ENCODE measurements at regions not wholly inside any gene's neighbourhood (a gene's known extent, or its start where the extent isn't known, plus 50 kb on each side); places are given as distances from the start of the nearest gene placed in this dataset.

GRCh38 chr6:786946-787763 lies 94.2 kb upstream of the EXOC2 start:
- no peak overlapping the region for H3K27ac Mint-ChIP-seq (ENCODE audit: unreplicated experiment)
- intact Hi-C loops (cut with micrococcal nuclease; ENCODE audit: unreplicated experiment): loop anchor here (2.0 kb wide), 2 partner anchors 64 to 194 kb away; no protein-coding TSS in a partner anchor
- Histone ChIP-seq H3K4me1 (no peaks in the 10 kb centered on the region), H3K4me3 (ENCODE audit: low read depth, low read length) (no peak overlapping the region), H3K27me3 (replicated peaks; ENCODE audit: control insufficient read depth, insufficient read depth, low read length) (no peaks in the 10 kb centered on the region), H3K9me3 (no peaks in the 10 kb centered on the region), H3K36me3 (ENCODE audit: control insufficient read depth, insufficient read depth, low read length) (no peaks in the 10 kb centered on the region)
- ChIA-PET CTCF (no interaction called here), POLR2A (no interaction called here)
- H3K4me1 Mint-ChIP-seq (ENCODE audit: low read depth, unreplicated experiment): no peaks in the 10 kb centered on the region
- BruUV-seq (replicated peaks): no TSS peak
- TF ChIP-seq CTCF (IDR thresholded peaks at IDR 0.05; ENCODE audit: insufficient read depth in 1 of 2, low read depth in 1 of 2, low read length in 1 of 2, severe bottlenecking in 1 of 2, unreplicated experiment in 1 of 2): peak; percentile 31 to 47
- H3K9me3 Mint-ChIP-seq (ENCODE audit: unreplicated experiment): no peaks in the 10 kb centered on the region
- H3K27me3 Mint-ChIP-seq (ENCODE audit: insufficient read depth, unreplicated experiment): peaks cover 6% of the 10 kb centered on the region
- peak in 1 of 2 experiments; percentile 24 for DNase-seq
- H3K36me3 Mint-ChIP-seq (ENCODE audit: insufficient read depth, unreplicated experiment): no peaks in the 10 kb centered on the region
- no peak overlapping the region for H3K4me3 Mint-ChIP-seq (ENCODE audit: unreplicated experiment)

DNA sequence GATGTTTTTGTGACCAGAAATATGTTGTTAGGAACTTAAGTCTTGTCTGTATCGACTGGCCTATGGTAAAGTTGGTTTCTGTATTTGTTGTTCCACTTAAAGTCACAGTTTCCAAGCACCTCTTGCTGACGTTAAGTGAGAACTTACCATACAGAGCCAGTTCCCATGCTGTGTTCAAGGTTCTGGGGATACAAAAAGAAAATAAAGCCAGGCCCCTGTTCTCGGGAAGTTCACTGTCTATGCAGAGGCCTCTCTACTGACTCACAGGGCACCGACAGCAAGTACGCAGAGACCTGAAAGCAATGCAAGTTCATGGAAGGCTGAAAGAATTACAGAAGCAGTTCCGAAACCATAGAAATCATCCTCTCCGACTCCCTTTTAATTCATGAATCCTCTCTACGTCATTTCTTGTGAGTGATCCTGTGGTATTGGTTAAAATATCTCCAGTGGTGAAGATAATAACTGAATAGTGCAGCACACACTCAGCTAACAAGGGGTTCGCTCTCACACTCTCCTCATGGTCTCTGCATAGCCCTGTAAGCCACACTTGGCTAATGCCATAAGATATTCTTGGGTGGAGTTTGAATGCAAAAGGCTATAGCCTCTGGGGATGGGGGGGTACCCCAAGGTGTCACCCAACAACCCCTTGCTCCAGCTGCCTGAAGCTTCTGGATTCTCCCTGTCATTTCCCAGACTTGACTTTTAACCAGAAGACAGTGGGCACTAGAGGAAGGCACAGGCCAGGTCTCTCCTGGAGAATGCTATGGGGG lies 91.2 kb upstream of the EXOC2 start:
- Mint-ChIP-seq H3K36me3 (ENCODE audit: insufficient read depth, unreplicated experiment) (no peaks in the 10 kb centered on the region), H3K9me3 (ENCODE audit: unreplicated experiment) (no peaks in the 10 kb centered on the region), H3K4me3 (ENCODE audit: unreplicated experiment) (no peak overlapping the region), H3K27ac (ENCODE audit: unreplicated experiment) (no peak overlapping the region), H3K4me1 (ENCODE audit: low read depth, unreplicated experiment) (peaks cover 6% of the 10 kb centered on the region), H3K27me3 (ENCODE audit: insufficient read depth, unreplicated experiment) (peaks cover 7% of the 10 kb centered on the region)
- no peak for DNase-seq
- no peaks in the 10 kb centered on the region for H3K9me3 ChIP-seq
- no peak for TF ChIP-seq CTCF (IDR thresholded peaks at IDR 0.05; ENCODE audit: insufficient read depth in 1 of 2, low read depth in 1 of 2, low read length in 1 of 2, severe bottlenecking in 1 of 2, unreplicated experiment in 1 of 2)
- POLR2A ChIA-PET: no interaction called here
- peaks cover 5% of the 10 kb centered on the region; the same call in 1 of the 2 replicates for H3K4me1 ChIP-seq
- CTCF ChIA-PET: no interaction called here
- intact Hi-C loops (cut with micrococcal nuclease; ENCODE audit: unreplicated experiment): no loop called here
- BruUV-seq (replicated peaks): no TSS peak
- no peaks in the 10 kb centered on the region for H3K36me3 ChIP-seq (ENCODE audit: control insufficient read depth, insufficient read depth, low read length)
- no peak overlapping the region for H3K4me3 ChIP-seq (ENCODE audit: low read depth, low read length)
- no peaks in the 10 kb centered on the region for H3K27me3 ChIP-seq (replicated peaks; ENCODE audit: control insufficient read depth, insufficient read depth, low read length)

DNA sequence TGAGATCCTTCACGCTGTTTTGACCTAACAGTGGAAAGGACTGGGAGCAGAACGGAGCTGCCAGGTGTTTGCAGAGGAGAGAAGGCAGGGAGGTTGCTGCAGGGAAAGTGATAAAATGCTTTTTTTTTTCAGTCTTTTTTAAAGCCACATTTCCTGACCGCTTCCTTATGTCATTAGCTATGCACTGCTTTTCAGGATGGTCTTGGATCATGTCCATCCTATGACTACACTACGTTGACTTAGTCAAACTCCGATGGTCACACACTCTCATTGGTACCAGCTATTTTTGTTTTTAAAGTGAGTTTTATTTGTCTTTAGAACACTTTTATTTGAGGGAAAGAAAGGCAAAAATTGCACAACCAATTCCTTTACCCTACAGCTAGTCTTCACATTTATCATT lies 89.2 kb upstream of the EXOC2 start:
- Histone ChIP-seq H3K9me3 (no peaks in the 10 kb centered on the region), H3K4me1 (peaks cover 5% of the 10 kb centered on the region; the same call in 1 of the 2 replicates), H3K27me3 (replicated peaks; ENCODE audit: control insufficient read depth, insufficient read depth, low read length) (no peaks in the 10 kb centered on the region; the same call in 1 of the 2 replicates), H3K36me3 (ENCODE audit: control insufficient read depth, insufficient read depth, low read length) (no peaks in the 10 kb centered on the region), H3K4me3 (ENCODE audit: low read depth, low read length) (no peak overlapping the region)
- POLR2A ChIA-PET: no interaction called here
- Mint-ChIP-seq H3K4me3 (ENCODE audit: unreplicated experiment) (no peak overlapping the region), H3K36me3 (ENCODE audit: insufficient read depth, unreplicated experiment) (no peaks in the 10 kb centered on the region), H3K4me1 (ENCODE audit: low read depth, unreplicated experiment) (peaks cover 6% of the 10 kb centered on the region), H3K27me3 (ENCODE audit: insufficient read depth, unreplicated experiment) (peaks cover 7% of the 10 kb centered on the region), H3K27ac (ENCODE audit: unreplicated experiment) (no peak overlapping the region), H3K9me3 (ENCODE audit: unreplicated experiment) (no peaks in the 10 kb centered on the region)
- DNase-seq: no peak
- BruUV-seq (replicated peaks): no TSS peak
- CTCF ChIA-PET: interaction anchor here (1.5 kb wide), 1 partner anchor 189 kb away, joined by 4 read pairs; no protein-coding TSS in a partner anchor
- no peak for TF ChIP-seq CTCF (IDR thresholded peaks at IDR 0.05; ENCODE audit: insufficient read depth in 1 of 2, low read depth in 1 of 2, low read length in 1 of 2, severe bottlenecking in 1 of 2, unreplicated experiment in 1 of 2)
- intact Hi-C loops (cut with micrococcal nuclease; ENCODE audit: unreplicated experiment): no loop called here
